Left cardiac atrium (tissue), 4 donors: ENCODE measurements at regions not wholly inside any gene's neighbourhood (a gene's known extent, or its start where the extent isn't known, plus 50 kb on each side); places are given as distances from the start of the nearest gene placed in this dataset.
"Not testable (repeated sequence)": the region's sequence is repeated elsewhere in the genome, so short reads cannot be mapped to it uniquely, and the experiment has no call there.

Experiments used
- ATAC-seq, 2 donors: fragments of 200-7000 bp; cut with Tn5 transposase; one replicate each; pipeline ENCODE4 v1.9.1; 2020; ENCODE audit warnings: mild to moderate bottlenecking in 2 of 2, moderate library complexity in 2 of 2
- DNase-seq: peaks from one replicate; pipeline ENCODE4 v3.0.0-alpha.2; 2020
- intact Hi-C, 2 donors: fragments of 100-400 bp; cut with DNase I; formaldehyde crosslinking; loops; one replicate each; pipeline versions ENCODE4 v1.14.1 to v1.15.1; 2022 to 2023
- donor health status: DM: no; HTN: yes; CAD: no.
- donor health status: DM: no; HTN: yes; CAD: no; lungs with severe emphysema.
- donor health status: DM: yes; HTN: yes; CAD: no.
- donor health status: Dilated cardiomyopathy.

DNA sequence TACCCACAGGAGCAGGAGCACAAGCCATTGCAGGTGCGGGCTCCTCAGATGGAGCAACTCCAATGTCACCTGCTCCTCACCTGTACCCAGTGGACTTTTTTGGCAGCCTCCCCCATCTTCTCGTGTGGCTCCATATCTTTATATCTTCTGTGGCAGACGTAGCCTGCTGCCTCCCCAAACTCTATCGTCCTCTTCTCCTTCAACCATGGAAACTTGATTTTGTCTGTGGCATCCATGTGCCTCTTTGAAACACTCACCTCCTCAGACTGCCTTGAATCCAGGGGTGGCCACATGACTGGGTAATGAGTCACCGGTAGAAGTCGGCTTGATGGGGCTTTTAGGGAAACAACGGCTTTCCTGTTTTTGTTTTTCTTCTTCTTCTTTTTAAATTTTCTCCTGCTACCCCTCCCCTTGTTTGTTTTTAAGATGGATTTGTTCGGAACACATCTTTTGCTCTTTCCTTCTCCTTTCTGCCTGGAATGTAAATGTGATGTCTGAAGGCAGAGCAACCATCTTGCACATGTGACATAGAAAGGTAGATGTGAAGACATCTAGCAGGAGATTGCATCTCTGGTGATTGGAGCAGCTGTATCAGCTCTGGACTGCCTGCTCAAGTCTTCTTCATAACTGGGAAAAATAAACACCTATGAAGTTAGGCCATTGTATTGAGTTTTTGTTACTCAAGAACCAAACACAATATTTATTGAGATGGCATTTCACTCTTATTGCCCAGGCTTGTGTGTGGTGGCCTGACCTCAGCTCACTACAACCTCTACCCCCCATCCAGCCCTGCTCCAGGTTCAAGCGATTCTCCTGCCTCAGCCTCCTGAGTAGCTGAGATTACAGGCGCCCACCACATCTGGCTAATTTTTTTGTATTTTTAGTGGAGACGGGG, 69.9 kb upstream of the DDR1 start:
- ATAC-seq (peak in 1 of 2 donors; percentile 65), DNase-seq (no peak)
- intact Hi-C loops: no loop called here

DNA sequence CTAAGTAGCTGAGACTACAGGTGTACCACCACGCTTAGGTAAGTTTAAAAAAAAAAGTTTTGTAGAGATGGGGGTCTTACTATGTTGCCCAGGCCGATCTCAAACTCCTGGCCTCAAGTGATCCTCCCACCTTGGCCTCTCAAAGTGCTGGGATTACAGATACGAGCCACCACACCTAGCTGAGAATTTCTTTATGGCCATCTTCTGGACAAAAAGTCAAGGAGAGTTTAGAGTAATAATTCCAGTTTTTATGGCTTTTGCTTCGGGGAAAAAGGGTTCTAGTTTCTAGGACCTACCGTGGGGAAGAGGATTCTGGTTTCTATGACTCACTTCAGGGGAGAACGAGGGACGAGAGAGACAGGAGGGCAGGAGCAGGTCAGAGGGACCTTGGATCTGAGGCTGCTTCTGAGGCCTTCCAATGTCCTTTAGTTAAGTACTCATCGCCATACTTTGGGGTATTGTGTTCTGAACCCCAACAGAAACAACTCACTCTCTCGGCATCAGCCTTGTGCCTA, 69.3 kb upstream of the IER3 start:
- DNase-seq (no peak), ATAC-seq (peak in 1 of 2 donors; percentile 11)
- intact Hi-C loops: no loop called here

DNA sequence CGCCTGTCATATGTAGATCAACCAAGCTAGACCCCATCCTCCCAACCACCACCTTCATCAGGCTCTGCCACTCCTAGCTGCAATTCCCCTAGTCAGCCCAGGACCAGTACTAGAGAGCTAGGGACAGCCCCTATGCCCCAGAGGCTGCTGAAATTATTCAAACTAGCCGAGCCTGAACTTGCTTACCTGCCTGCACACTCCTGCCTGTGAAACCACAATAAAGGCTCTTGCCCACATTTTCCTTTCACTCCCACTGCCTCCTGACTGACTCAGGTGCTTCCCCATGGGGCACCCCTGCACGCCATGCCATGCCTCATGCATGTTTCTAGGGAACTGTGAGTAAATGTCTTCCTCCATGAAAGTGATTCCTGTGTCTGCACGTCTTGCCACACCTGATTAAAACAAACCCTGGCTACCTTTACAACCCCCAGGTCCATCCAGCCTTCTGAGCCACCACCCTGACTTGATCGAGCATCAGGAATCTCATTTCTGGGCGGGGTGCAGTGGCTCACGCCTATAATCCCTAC, 66.5 kb upstream of the IER3 start:
- DNase-seq (no peak), ATAC-seq (no peak)
- intact Hi-C loops: no loop called here

DNA sequence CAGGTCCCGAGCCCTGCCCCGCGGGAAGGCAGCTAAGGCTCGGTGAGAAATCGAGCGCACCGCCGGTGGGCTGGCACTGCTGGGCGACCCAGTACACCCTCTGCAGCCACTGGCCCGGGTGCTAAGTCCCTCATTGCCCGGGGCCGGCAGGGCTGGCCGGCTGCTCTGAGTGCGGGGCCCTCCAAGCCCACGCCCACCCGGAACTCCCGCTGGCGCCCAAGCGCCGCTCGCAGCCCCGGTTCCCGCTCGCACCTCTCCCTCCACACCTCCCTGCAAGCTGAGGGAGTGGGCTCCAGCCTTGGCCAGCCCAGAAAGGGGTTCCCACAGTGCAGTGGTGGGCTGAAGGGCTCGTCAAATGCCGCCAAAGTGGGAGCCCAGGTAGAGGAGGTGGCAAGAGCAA, 63.2 kb upstream of the IER3 start:
- ATAC-seq, intact Hi-C loops: not testable (repeated sequence)

DNA sequence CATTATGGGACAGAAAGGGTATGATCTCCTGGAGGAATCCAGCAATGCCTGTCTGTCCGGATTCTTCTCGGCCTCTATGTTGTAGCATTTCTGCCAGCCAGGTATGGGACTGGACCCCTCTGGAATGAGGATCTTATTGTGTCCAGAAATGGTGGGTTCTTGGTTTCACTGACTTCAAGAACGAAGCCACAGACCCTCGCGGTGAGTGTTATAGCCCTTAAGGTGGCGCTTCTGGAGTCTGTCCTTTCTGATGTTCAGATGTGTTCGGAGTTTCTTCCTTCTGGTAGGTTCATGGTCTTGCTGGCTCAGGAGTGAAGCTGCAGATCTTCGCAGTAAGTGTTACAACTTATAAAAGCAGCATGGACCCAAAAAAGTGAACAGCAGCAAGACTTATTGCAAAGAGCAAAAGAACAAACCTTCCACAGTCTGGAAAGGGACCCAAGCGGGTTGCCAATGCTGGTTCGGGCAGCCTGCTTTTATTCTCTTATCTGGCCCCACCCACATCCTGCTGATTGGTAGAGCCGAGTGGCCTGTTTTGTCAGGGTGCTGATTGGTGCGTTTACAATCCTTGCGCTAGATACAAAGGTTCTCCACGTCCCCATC, 62.3 kb upstream of the IER3 start:
- intact Hi-C loops: no loop called here
- no peak for ATAC-seq

More for the DNA sequence above, 63.2 kb upstream of the IER3 start:
- DNase-seq: not testable (repeated sequence)

DNA sequence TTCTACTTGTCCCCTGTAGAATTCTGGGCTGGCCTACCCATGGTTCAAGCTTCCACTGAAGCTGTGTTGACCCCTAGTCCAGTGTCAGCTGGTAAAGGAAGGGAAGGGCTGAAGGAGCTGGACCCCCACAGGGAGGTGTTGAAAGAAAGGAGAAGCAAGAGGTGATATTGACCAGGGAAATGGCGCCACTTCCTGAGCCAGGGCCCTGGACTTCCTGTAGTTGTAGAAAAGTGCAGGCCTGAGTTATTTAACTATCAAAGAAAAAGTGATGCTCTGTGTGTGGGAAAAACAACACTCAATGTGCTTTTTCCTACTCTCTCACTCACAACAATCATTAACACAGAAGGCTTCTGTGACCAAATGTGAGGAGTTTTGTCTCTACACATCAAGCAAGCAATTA, 60.0 kb upstream of the IER3 start:
- ATAC-seq: no peak
- no peak for DNase-seq
- intact Hi-C loops: no loop called here

More for the DNA sequence above, 62.3 kb upstream of the IER3 start:
- DNase-seq: no peak

DNA sequence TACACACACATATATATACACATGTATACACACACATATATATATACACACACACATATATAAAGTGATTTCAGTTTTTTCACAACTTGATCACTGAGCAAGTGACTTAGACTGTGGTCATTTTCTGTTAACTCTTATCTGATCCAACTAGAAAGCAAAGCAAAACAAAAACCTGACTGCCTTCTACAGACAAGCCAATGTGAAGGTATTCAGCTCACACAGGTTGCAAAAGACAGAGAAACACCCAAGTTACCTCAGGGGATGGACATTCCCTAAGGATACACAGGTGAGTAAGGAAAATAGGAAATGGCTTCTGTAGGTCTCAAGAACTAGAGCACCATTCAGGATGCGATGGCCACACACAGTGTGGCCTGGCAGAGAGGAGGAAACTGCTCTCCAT, 58.4 kb upstream of the IER3 start:
- ATAC-seq (no peak), DNase-seq (no peak)
- intact Hi-C loops: no loop called here

DNA sequence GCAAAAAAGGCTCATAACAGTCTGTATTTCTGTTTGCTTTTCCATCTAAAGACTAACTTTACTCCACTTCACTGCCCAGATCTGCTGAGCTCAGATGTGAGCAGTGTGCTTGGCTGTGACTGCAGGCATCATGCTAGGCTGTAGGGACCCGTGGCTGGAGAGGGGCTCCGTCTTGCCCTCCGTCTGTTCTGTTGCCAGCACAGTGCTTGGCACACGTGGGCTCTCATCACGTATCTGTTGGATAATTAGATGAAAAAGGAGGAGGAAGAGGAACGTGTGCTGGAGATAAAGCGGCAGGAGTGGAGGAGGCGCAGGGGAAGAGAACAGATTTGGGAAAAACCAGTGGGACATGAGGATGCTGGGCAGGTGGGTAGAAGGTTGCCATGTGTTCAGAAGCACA, 57.6 kb upstream of the IER3 start:
- DNase-seq (no peak), ATAC-seq (no peak)
- intact Hi-C loops: no loop called here

DNA sequence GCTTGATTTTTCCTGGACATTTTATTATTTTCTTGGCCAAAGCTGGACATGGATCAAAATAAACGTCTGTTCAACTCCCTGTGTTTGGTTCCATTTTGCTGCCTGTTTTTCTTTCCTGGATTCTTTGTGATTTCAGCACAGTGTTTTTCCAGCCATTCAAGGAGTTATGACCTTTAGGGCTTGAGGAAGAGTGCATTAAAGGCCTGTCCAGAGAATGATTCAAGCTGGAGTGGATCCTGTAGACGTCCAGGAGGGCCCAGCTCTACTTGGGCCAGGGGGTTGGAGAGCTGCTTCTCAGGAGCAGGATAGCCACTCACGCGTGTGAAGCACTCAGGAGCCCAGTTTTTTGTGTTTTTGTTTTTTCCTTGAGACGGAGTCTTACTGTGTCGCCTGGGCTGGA, 56.5 kb upstream of the IER3 start:
- DNase-seq (no peak), ATAC-seq (peak; percentile 74 to 95)
- intact Hi-C loops: no loop called here

DNA sequence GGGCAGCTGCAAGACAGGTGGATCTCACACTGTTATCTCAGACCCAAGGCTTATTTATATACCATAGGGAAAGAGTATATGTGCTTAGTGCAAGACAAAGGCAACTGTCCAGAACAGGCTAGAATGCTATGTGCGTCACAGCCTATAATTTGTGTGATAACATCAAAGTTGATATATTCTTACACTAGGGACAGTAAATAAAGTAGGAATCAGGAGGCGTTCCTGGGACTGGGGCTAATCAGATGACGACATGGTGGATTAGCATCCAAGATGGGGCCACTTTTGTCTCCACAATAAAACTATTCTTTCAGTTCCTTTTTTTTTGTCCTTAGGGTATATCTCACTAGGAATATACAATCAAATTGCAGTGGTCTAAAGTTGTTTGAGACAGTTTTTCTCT, 54.9 kb upstream of the IER3 start:
- intact Hi-C loops: no loop called here
- ATAC-seq (no peak), DNase-seq (no peak)

DNA sequence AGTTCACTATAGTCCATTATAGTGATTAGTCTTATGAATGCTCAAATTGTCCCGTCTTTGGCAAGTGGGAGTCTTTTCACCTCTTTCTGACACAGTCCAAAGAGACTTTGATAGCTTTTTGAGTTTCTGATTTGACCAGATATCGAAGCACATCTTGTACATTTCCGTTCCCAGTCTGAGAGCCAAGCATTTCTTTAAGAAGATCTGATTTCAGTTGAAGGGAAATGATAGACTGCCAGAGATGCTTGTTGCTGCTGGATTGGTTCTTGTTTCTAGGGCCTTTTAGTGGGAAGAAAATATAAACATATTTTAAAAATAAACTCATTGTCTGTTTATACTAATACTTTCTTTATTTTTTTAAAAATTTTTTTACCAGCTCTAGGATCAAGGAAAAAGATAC, 54.1 kb upstream of the IER3 start:
- no peak for ATAC-seq
- no peak for DNase-seq
- intact Hi-C loops: no loop called here

DNA sequence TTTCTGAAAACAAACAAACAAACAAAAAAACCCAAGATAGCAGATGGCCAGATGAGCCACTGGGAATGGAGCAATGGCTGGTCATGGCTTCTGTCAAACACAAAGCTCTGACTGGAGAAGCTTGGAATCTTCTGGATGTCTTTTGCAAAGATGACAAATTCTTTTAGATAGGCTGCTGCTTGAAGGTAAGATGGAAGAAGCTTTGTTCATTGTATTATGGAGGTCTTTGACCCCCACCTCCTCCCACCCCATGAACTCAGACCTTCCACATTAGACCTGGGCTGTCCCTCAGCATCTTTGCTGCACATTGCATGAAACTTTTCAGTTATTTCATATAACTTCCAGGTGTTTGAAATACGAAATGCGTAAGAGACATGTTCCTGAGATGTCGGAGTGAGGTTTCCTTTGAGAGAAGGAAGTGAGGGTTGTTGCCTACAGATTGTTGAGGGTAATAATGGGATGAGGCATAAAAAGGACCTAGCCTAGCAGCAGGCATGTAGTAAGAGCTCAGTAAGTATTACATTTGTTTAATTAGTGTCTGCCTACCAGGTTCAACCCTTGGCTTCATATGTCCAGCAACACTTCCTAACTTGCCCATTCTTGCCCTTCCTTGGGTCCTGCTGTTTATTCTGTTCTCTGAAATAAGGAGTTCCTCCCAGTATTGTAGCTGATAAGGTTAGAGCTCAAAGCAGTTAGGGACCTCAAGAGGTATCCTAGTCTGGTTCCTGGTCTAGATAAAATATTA, 51.4 kb upstream of the IER3 start:
- ATAC-seq (no peak), DNase-seq (no peak)
- intact Hi-C loops: no loop called here
